GM23338 (cell line): ENCODE measurements at regions not wholly inside any gene's neighbourhood (a gene's known extent, or its start where the extent isn't known, plus 50 kb on each side); places are given as distances from the start of the nearest gene placed in this dataset.

Experiments used
- CREB1 ChIP-seq: fragments of 250-450 bp; sonication (Bioruptor Pico); IDR thresholded peaks from 2 replicates; pipeline ENCODE4 v1.5.0; 2020; ENCODE audit warnings: low read depth, mild to moderate bottlenecking, moderate library complexity
- EZH2 ChIP-seq: fragments of 200-600 bp; sonication (generic); IDR thresholded peaks from one replicate; pipeline ENCODE4 v1.8.0; 2017; ENCODE audit warnings: antibody characterized with exemption, mild to moderate bottlenecking, low read depth; ENCODE audit not compliant: unreplicated experiment
- EZH2phosphoT487 ChIP-seq: fragments of 200-600 bp; sonication (generic); IDR thresholded peaks from one replicate; pipeline ENCODE4 v1.8.1; 2018; ENCODE audit warnings: antibody characterized with exemption; ENCODE audit not compliant: unreplicated experiment
- JUNB ChIP-seq: IDR thresholded peaks from one replicate; pipeline ENCODE4 v1.6.1; 2016; ENCODE audit warnings: antibody characterized with exemption; ENCODE audit not compliant: unreplicated experiment
- POLR2AphosphoS5 ChIP-seq: IDR thresholded peaks from 2 replicates; pipeline ENCODE4 v1.6.1; 2016; ENCODE audit warnings: antibody characterized with exemption, low read depth
- STAT1 ChIP-seq: IDR thresholded peaks from one replicate; pipeline ENCODE4 v1.6.1; 2016; ENCODE audit warnings: antibody characterized with exemption; ENCODE audit not compliant: unreplicated experiment
- TF ChIP-seq, protein P1 (sequence below), 2 experiments: fragments of 200-600 bp in 1 of 2; sonication (generic) in 1 of 2; conservative IDR thresholded peaks; 2 replicates each; pipeline versions ENCODE4 v1.5.1 to v1.6.1; 2016 to 2017; ENCODE audit warnings: antibody characterized with exemption in 2 of 2, low read depth in 2 of 2, mild to moderate bottlenecking in 2 of 2, moderate library complexity in 1 of 2
- TF ChIP-seq, protein P2 (sequence below): IDR thresholded peaks from 2 replicates; pipeline ENCODE4 v1.6.1; 2016; ENCODE audit warnings: antibody characterized with exemption
- TF ChIP-seq, protein P3 (sequence below): IDR thresholded peaks from one replicate; pipeline ENCODE4 v1.6.1; 2018; ENCODE audit warnings: antibody characterized with exemption; ENCODE audit not compliant: unreplicated experiment

DNA sequence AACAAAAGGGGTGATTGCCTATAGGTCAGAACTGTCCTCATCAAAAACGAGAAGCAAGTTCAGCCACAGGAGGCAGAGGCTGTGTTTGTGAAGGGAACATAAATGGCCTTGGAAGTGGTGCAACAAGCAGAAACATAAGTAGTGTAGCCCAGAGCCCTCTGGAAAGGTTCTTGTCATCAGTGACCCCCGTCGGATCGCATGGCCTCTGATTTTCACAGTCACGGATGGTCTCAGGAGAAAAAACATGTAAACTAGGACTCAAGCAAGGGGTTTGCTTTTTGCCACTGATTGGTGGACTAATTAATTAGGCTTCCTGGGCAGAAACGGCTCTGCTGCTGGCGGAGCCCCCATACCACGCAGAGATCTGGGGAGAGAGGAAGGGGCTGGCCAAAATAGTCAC, 496.5 kb upstream of the MKI67 start:
- no peak for TF ChIP-seq EZH2
- TF ChIP-seq, protein P1, sequence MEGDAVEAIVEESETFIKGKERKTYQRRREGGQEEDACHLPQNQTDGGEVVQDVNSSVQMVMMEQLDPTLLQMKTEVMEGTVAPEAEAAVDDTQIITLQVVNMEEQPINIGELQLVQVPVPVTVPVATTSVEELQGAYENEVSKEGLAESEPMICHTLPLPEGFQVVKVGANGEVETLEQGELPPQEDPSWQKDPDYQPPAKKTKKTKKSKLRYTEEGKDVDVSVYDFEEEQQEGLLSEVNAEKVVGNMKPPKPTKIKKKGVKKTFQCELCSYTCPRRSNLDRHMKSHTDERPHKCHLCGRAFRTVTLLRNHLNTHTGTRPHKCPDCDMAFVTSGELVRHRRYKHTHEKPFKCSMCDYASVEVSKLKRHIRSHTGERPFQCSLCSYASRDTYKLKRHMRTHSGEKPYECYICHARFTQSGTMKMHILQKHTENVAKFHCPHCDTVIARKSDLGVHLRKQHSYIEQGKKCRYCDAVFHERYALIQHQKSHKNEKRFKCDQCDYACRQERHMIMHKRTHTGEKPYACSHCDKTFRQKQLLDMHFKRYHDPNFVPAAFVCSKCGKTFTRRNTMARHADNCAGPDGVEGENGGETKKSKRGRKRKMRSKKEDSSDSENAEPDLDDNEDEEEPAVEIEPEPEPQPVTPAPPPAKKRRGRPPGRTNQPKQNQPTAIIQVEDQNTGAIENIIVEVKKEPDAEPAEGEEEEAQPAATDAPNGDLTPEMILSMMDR (conservative IDR thresholded peaks at IDR 0.05; ENCODE audit: low read depth in 2 of 2) = no peak
- TF ChIP-seq POLR2AphosphoS5 = no peak
- TF ChIP-seq EZH2phosphoT487 = no peak
- TF ChIP-seq JUNB = no peak
- TF ChIP-seq STAT1 = no peak
- TF ChIP-seq, protein P2, sequence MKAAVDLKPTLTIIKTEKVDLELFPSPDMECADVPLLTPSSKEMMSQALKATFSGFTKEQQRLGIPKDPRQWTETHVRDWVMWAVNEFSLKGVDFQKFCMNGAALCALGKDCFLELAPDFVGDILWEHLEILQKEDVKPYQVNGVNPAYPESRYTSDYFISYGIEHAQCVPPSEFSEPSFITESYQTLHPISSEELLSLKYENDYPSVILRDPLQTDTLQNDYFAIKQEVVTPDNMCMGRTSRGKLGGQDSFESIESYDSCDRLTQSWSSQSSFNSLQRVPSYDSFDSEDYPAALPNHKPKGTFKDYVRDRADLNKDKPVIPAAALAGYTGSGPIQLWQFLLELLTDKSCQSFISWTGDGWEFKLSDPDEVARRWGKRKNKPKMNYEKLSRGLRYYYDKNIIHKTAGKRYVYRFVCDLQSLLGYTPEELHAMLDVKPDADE = no peak
- TF ChIP-seq, protein P3, sequence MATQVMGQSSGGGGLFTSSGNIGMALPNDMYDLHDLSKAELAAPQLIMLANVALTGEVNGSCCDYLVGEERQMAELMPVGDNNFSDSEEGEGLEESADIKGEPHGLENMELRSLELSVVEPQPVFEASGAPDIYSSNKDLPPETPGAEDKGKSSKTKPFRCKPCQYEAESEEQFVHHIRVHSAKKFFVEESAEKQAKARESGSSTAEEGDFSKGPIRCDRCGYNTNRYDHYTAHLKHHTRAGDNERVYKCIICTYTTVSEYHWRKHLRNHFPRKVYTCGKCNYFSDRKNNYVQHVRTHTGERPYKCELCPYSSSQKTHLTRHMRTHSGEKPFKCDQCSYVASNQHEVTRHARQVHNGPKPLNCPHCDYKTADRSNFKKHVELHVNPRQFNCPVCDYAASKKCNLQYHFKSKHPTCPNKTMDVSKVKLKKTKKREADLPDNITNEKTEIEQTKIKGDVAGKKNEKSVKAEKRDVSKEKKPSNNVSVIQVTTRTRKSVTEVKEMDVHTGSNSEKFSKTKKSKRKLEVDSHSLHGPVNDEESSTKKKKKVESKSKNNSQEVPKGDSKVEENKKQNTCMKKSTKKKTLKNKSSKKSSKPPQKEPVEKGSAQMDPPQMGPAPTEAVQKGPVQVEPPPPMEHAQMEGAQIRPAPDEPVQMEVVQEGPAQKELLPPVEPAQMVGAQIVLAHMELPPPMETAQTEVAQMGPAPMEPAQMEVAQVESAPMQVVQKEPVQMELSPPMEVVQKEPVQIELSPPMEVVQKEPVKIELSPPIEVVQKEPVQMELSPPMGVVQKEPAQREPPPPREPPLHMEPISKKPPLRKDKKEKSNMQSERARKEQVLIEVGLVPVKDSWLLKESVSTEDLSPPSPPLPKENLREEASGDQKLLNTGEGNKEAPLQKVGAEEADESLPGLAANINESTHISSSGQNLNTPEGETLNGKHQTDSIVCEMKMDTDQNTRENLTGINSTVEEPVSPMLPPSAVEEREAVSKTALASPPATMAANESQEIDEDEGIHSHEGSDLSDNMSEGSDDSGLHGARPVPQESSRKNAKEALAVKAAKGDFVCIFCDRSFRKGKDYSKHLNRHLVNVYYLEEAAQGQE = no peak
- no peak for TF ChIP-seq CREB1 (CRISPR knock-in tag)
